Endothelial cell of umbilical vein (primary cell): ENCODE measurements at regions not wholly inside any gene's neighbourhood (a gene's known extent, or its start where the extent isn't known, plus 50 kb on each side); places are given as distances from the start of the nearest gene placed in this dataset.

Experiments used
- BruUV-seq: library from RNA; stranded (reverse); fragments of 400-500 nt; replicated peaks from 2 replicates; lab custom pipeline; 2021; lab: Mats Ljungman, UMichigan
- CTCF ChIA-PET: fragments of 300-600, 350-600 bp; sonication (Branson Sonifier 250); formaldehyde crosslinking; loops from one replicate; lab custom pipeline; 2021; ENCODE audit warnings: antibody characterized with exemption, inconsistent platforms; lab: Charles Lee
- POLR2A ChIA-PET: fragments of 300-600, 350-600 bp; sonication (Branson Sonifier 250); formaldehyde crosslinking; loops from one replicate; lab custom pipeline; 2021; ENCODE audit warnings: antibody characterized with exemption, inconsistent platforms; lab: Charles Lee
- DNase-seq: peaks from one replicate; pipeline ENCODE4 v3.0.0-alpha.2; 2011; ENCODE audit warnings: low read depth, low spot score
- FAIRE-seq: peaks from 2 replicates; lab custom pipeline; 2011; peaks lifted over from hg19 to GRCh38; lab: Jason Lieb, UNC
- H2AFZ ChIP-seq: 2 replicates; pipeline ENCODE4 v1.6.0; 2012; ENCODE audit warnings: low read depth, low read length, control low read depth, inconsistent platforms
- H3K27ac ChIP-seq: 2 replicates; pipeline ENCODE4 v1.5.1; 2011; ENCODE audit warnings: low read depth, mild to moderate bottlenecking, control low read depth, low read length, moderate library complexity; ENCODE audit not compliant: insufficient read depth
- H3K27me3 ChIP-seq, 2 experiments: 2 replicates each; pipeline versions ENCODE4 v1.6.0 to v1.6.1; 2011; ENCODE audit warnings: low read length in 2 of 2, mixed read lengths in 1 of 2; ENCODE audit not compliant: control insufficient read depth in 2 of 2, insufficient read depth in 2 of 2
- H3K36me3 ChIP-seq, 2 experiments: 2 replicates in 1 of 2; 3 replicates in 1 of 2; pipeline ENCODE4 v1.5.1; 2011; ENCODE audit warnings: low read length in 2 of 2, mild to moderate bottlenecking in 1 of 2, moderate library complexity in 1 of 2; ENCODE audit not compliant: control insufficient read depth in 2 of 2, insufficient read depth in 2 of 2; ENCODE audit errors: extremely low read depth in 1 of 2
- H3K4me1 ChIP-seq: 3 replicates; pipeline ENCODE4 v1.5.1; 2011; ENCODE audit warnings: mild to moderate bottlenecking, low read length; ENCODE audit not compliant: control insufficient read depth, insufficient read depth; ENCODE audit errors: extremely low read depth
- H3K4me2 ChIP-seq: 2 replicates; pipeline ENCODE4 v1.6.1; 2011; ENCODE audit warnings: low read length, control low read depth, mixed read lengths; ENCODE audit not compliant: insufficient read depth
- H3K4me3 ChIP-seq, 3 experiments: fragments of 200-600 bp in 1 of 3; sonication (generic), shearing (Covaris generic) in 1 of 3; replicated peaks in 1 of 3; 2 replicates each; pipeline ENCODE4 v1.5.1; 2011 to 2016; ENCODE audit warnings: control low read depth in 3 of 3, low read length in 3 of 3, mild to moderate bottlenecking in 2 of 3, inconsistent platforms in 1 of 3, low read depth in 1 of 3, moderate library complexity in 1 of 3; ENCODE audit not compliant: insufficient read depth in 1 of 3
- H3K79me2 ChIP-seq: 2 replicates; pipeline ENCODE4 v1.6.0; 2012; ENCODE audit warnings: low read length, inconsistent platforms; ENCODE audit not compliant: control insufficient read depth, insufficient read depth
- H3K9ac ChIP-seq: replicated peaks from 2 replicates; pipeline ENCODE3; 2011; ENCODE audit warnings: low read length, control low read depth; ENCODE audit not compliant: insufficient read depth; ENCODE audit errors: extremely low read depth
- H3K9me1 ChIP-seq: replicated peaks from 3 replicates; pipeline ENCODE4 v1.6.0; 2011; ENCODE audit warnings: mild to moderate bottlenecking, low read length; ENCODE audit not compliant: control insufficient read depth, insufficient read depth; ENCODE audit errors: extremely low read depth
- H3K9me3 ChIP-seq: replicated peaks from 2 replicates; pipeline ENCODE4 v1.5.1; 2012; ENCODE audit warnings: low read length, inconsistent platforms; ENCODE audit not compliant: control insufficient read depth, insufficient read depth
- H4K20me1 ChIP-seq: replicated peaks from 2 replicates; pipeline ENCODE3; 2011; ENCODE audit warnings: mild to moderate bottlenecking, low read length; ENCODE audit not compliant: control insufficient read depth, insufficient read depth; ENCODE audit errors: extremely low read depth
- CTCF ChIP-seq, 2 donors: IDR thresholded peaks; 1 replicate in 1 of 2; 2 replicates in 1 of 2; pipeline ENCODE4 v1.5.1; 2011; ENCODE audit warnings: low read length in 2 of 2, mild to moderate bottlenecking in 2 of 2, moderate library complexity in 2 of 2, control low read depth in 1 of 2, inconsistent platforms in 1 of 2, low read depth in 1 of 2; ENCODE audit not compliant: insufficient read depth in 1 of 2; ENCODE audit errors: extremely low read depth in 1 of 2
- EZH2 ChIP-seq: IDR thresholded peaks from 2 replicates; pipeline ENCODE4 v1.6.1; 2012; ENCODE audit warnings: borderline replicate concordance, low read depth, mild to moderate bottlenecking, moderate library complexity, low read length, inconsistent platforms; ENCODE audit not compliant: severe bottlenecking
- FOS ChIP-seq: IDR thresholded peaks from 2 replicates; pipeline ENCODE4 v1.6.1; 2011; ENCODE audit warnings: mild to moderate bottlenecking, low read length, moderate library complexity, borderline replicate concordance; ENCODE audit not compliant: insufficient read depth
- GATA2 ChIP-seq: IDR thresholded peaks from 2 replicates; pipeline ENCODE4 v1.7.0; 2011; ENCODE audit warnings: low read depth, mild to moderate bottlenecking, moderate library complexity, mixed read lengths, low read length; ENCODE audit not compliant: insufficient read length, insufficient read depth
- JUN ChIP-seq: IDR thresholded peaks from 2 replicates; pipeline ENCODE4 v1.6.1; 2011; ENCODE audit warnings: borderline replicate concordance, low read depth; ENCODE audit not compliant: insufficient read length, insufficient read depth
- MAX ChIP-seq: IDR thresholded peaks from 2 replicates; pipeline ENCODE4 v1.6.1; 2011; ENCODE audit not compliant: insufficient read depth, insufficient read length
- MYC ChIP-seq: IDR thresholded peaks from one replicate; pipeline ENCODE4 v1.6.1; 2011; ENCODE audit warnings: mild to moderate bottlenecking, low read depth, low read length
- POLR2A ChIP-seq: IDR thresholded peaks from 2 replicates; pipeline ENCODE4 v1.6.1; 2012; ENCODE audit warnings: low read depth, mild to moderate bottlenecking, control low read depth, low read length
- POLR2AphosphoS5 ChIP-seq: IDR thresholded peaks from 2 replicates; pipeline ENCODE4 v1.6.1; 2012; ENCODE audit warnings: low read depth, mild to moderate bottlenecking, control low read depth, low read length, moderate library complexity; ENCODE audit not compliant: insufficient read depth
- dilution Hi-C: fragments of 300-500 bp; cut with MboI; formaldehyde crosslinking; loops from one replicate; pipeline ENCODE4 v1.15.0; 2019; ENCODE audit warnings: low sequenced_read_pairs; ENCODE audit not compliant: extremely low pct_ligation_motif_present
- intact Hi-C: fragments of 100-400 bp; cut with micrococcal nuclease; formaldehyde crosslinking; loops from one replicate; pipeline ENCODE4 v1.10.0; 2022

GRCh38 chr17:65398040-65398787 is 163.2 kb downstream of the AXIN2 start:
- peaks cover 5% of the 10 kb centered on the region in 2 experiments for H3K27me3 ChIP-seq
- no peaks in the 10 kb centered on the region for H3K79me2 ChIP-seq
- POLR2A ChIA-PET, result no interaction called here
- no peak overlapping the region for H3K27ac ChIP-seq
- BruUV-seq, result no TSS peak
- H4K20me1 ChIP-seq, result no peaks in the 10 kb centered on the region
- no peak for DNase-seq
- dilution Hi-C loops, result no loop called here
- no peaks in the 10 kb centered on the region for H3K36me3 ChIP-seq
- CTCF ChIA-PET, result interaction anchor here (0.6 to 1.5 kb wide), 2 partner anchors 25 to 137 kb away, joined by 3 read pairs; no protein-coding TSS in a partner anchor
- peaks cover 3% of the 10 kb centered on the region for H3K4me1 ChIP-seq
- no peak for FAIRE-seq
- intact Hi-C loops, result no loop called here
- H3K4me3 ChIP-seq, result no peak overlapping the region
- no peaks in the 10 kb centered on the region for H3K9me3 ChIP-seq
- TF ChIP-seq POLR2A (no peak), GATA2 (no peak), POLR2AphosphoS5 (no peak), FOS (no peak), JUN (no peak), CTCF (IDR thresholded peaks at IDR 0.05; ENCODE audit: extremely low read depth in 1 of 2, insufficient read depth in 1 of 2, low read depth in 1 of 2, low read length in 2 of 2) (no peak), MYC (no peak), MAX (no peak), EZH2 (no peak)
- H3K9me1 ChIP-seq, result no peaks in the 10 kb centered on the region
- H3K4me2 ChIP-seq, result no peak overlapping the region
- no peak overlapping the region for H3K9ac ChIP-seq
- H2AFZ ChIP-seq, result no peak overlapping the region
